ENCODE measurements at regions not wholly inside any gene's neighbourhood (a gene's known extent, or its start where the extent isn't known, plus 50 kb on each side); places are given as distances from the start of the nearest gene placed in this dataset.

DNA sequence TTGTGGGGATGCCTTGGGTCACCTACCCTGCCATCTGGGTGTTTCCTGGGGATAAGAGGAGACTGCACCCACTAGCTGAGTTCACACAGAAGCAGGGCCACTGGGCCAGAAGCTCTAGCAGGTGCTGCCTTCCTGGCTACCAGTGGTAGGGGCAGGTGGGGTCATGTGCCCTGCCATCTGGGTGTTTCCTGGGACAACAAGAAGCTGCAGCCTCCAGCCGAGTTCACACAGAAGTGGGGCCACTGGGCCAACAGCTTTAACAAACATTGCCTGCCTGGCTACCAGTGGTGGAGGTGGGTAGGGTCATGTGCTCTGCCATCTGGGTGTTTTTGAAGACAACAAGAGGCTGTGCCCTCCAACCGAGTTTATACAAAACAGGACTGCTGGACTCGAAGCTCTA, 282.2 kb upstream of the SYT4 start:
- DNase-seq: no peak
- H3K4me1 ChIP-seq: no peaks in the 10 kb centered on the region
- WGBS, 2 donors (ENCODE audit: low coverage in 1 of 2): 89% methylated on average over 3 of the region's 3 CpGs; no CpG with 5 or more reads in 1 of the 2 donors
- no peaks in the 10 kb centered on the region for H3K36me3 ChIP-seq
- H3K9me3 ChIP-seq: no peaks in the 10 kb centered on the region
- no peak overlapping the region for H3K27ac ChIP-seq
- intact Hi-C loops (cut with DNase I; ENCODE audit: low total_unique reads) (no loop called here), in situ Hi-C loops (cut with MboI; ENCODE audit: low pct_ligation_motif_present in 1 of 4, low pct_unique_long_range_greater_than_20kb in 1 of 4, low sequenced_read_pairs in 3 of 4) (loop anchor here in 1 of 4 donors (25.0 kb wide), 1 partner anchor 1247 kb away; no protein-coding TSS in a partner anchor)
- no peak overlapping the region for H3K4me3 ChIP-seq
- H3K27me3 ChIP-seq: no peaks in the 10 kb centered on the region
- TF ChIP-seq, protein P1, sequence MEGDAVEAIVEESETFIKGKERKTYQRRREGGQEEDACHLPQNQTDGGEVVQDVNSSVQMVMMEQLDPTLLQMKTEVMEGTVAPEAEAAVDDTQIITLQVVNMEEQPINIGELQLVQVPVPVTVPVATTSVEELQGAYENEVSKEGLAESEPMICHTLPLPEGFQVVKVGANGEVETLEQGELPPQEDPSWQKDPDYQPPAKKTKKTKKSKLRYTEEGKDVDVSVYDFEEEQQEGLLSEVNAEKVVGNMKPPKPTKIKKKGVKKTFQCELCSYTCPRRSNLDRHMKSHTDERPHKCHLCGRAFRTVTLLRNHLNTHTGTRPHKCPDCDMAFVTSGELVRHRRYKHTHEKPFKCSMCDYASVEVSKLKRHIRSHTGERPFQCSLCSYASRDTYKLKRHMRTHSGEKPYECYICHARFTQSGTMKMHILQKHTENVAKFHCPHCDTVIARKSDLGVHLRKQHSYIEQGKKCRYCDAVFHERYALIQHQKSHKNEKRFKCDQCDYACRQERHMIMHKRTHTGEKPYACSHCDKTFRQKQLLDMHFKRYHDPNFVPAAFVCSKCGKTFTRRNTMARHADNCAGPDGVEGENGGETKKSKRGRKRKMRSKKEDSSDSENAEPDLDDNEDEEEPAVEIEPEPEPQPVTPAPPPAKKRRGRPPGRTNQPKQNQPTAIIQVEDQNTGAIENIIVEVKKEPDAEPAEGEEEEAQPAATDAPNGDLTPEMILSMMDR (IDR thresholded peaks at IDR 0.05): no peak
- TF ChIP-seq POLR2A (IDR thresholded peaks at IDR 0.05) (no peak), EP300 (IDR thresholded peaks at IDR 0.05; ENCODE audit: low read depth) (no peak), POLR2AphosphoS5 (IDR thresholded peaks at IDR 0.05) (no peak)

DNA sequence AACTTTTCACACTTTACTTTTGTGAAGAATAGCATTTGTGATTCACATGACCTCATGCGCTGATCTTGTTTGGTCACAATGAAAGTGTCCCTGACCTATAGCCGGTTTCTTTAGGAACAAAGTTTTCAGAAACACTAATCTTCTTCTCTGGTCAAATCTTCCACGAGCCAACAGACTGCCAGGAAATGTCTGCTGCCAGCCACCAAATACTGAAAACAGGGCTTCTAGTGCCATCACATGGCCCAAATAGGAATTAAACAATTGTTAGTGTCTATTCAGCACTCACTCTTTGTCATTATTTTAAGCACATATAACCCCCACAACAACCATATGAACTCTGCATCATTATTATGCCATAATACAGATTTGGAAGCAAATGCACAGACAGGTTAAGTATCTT, 286.5 kb upstream of the SYT4 start:
- 29 to 45% methylated on average over 2 to 3 of the region's 3 CpGs for WGBS, 2 donors (ENCODE audit: low coverage in 1 of 2)
- H3K27ac ChIP-seq: no peak overlapping the region
- TF ChIP-seq POLR2A (IDR thresholded peaks at IDR 0.05): no peak
- TF ChIP-seq, protein P1 (IDR thresholded peaks at IDR 0.05): peak in 4 of 5 experiments; percentile 11 to 34 (median 22)
- no peaks in the 10 kb centered on the region for H3K36me3 ChIP-seq
- no peaks in the 10 kb centered on the region for H3K4me1 ChIP-seq
- intact Hi-C loops (cut with DNase I; ENCODE audit: low total_unique reads) (no loop called here), in situ Hi-C loops (cut with MboI; ENCODE audit: low pct_ligation_motif_present in 1 of 4, low pct_unique_long_range_greater_than_20kb in 1 of 4, low sequenced_read_pairs in 3 of 4) (loop anchor here in 1 of 4 donors (25.0 kb wide), 1 partner anchor 1251 kb away; no protein-coding TSS in a partner anchor)
- no peaks in the 10 kb centered on the region for H3K27me3 ChIP-seq
- H3K9me3 ChIP-seq: no peaks in the 10 kb centered on the region
- no peak for DNase-seq
- no peak overlapping the region for H3K4me3 ChIP-seq

DNA sequence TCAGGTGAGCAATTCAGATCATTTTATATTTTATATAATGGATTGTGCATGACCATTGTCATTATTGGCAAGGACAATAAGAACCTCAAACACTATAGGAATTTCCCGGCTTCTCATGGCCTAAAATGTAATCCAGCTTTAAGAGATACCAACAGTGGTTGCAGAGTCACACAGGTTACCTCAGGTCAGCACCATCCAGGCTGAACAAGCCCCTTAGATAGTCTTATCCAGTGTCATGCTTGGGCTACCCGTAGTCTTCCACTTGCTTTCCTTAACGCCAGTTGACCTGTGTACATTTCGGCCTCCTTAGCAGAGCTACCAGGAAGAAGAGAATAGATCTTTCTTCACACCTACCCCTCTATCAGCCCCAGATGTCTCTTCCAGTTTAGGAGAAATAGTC, 293.3 kb upstream of the SYT4 start:
- WGBS, 2 donors (ENCODE audit: low coverage in 1 of 2): 80 to 92% methylated on average over 1 to 4 of the region's 4 CpGs
- no peaks in the 10 kb centered on the region for H3K27me3 ChIP-seq
- H3K27ac ChIP-seq: no peak overlapping the region
- no peak overlapping the region for H3K4me3 ChIP-seq
- TF ChIP-seq, protein P1 (IDR thresholded peaks at IDR 0.05): no peak
- no peak for TF ChIP-seq POLR2AphosphoS5 (IDR thresholded peaks at IDR 0.05)
- no peak for TF ChIP-seq EP300 (IDR thresholded peaks at IDR 0.05; ENCODE audit: low read depth)
- TF ChIP-seq POLR2A (IDR thresholded peaks at IDR 0.05): no peak
- no peaks in the 10 kb centered on the region for H3K36me3 ChIP-seq
- H3K9me3 ChIP-seq: no peaks in the 10 kb centered on the region
- in situ Hi-C loops (cut with MboI; ENCODE audit: low pct_ligation_motif_present in 1 of 4, low pct_unique_long_range_greater_than_20kb in 1 of 4, low sequenced_read_pairs in 3 of 4) (loop anchor here in 1 of 4 donors (25.0 kb wide), 1 partner anchor 1258 kb away; no protein-coding TSS in a partner anchor), intact Hi-C loops (cut with DNase I; ENCODE audit: low total_unique reads) (no loop called here)
- no peak for DNase-seq
- no peaks in the 10 kb centered on the region for H3K4me1 ChIP-seq

GRCh38 chr18:43571078-43571689, 293.9 kb upstream of the SYT4 start:
- no peaks in the 10 kb centered on the region for H3K9me3 ChIP-seq
- no peak for DNase-seq
- in situ Hi-C loops (cut with MboI; ENCODE audit: low pct_ligation_motif_present in 1 of 4, low pct_unique_long_range_greater_than_20kb in 1 of 4, low sequenced_read_pairs in 3 of 4): loop anchor here in 1 of 4 donors (25.0 kb wide), 1 partner anchor 1259 kb away; no protein-coding TSS in a partner anchor

More at GRCh38 chr18:43571078-43571689, 293.9 kb upstream of the SYT4 start:
- WGBS, 2 donors (ENCODE audit: low coverage in 1 of 2): 23 to 31% methylated on average over 4 of the region's 4 CpGs
- Histone ChIP-seq H3K27me3 (no peaks in the 10 kb centered on the region), H3K4me3 (no peak overlapping the region), H3K36me3 (no peaks in the 10 kb centered on the region), H3K4me1 (no peaks in the 10 kb centered on the region), H3K27ac (no peak overlapping the region)
- intact Hi-C loops (cut with DNase I; ENCODE audit: low total_unique reads): no loop called here
- TF ChIP-seq, protein P1 (IDR thresholded peaks at IDR 0.05): peak; percentile 57 to 72 (median 67)
- TF ChIP-seq POLR2AphosphoS5 (IDR thresholded peaks at IDR 0.05): no peak

All from transverse colon (tissue), 4 donors.